H9 (cell line): ENCODE measurements at regions not wholly inside any gene's neighbourhood (a gene's known extent, or its start where the extent isn't known, plus 50 kb on each side); places are given as distances from the start of the nearest gene placed in this dataset.

Experiments used
- DNase-seq: peaks from one replicate; pipeline ENCODE4 v3.0.0-alpha.2; 2017
- H2AFZ ChIP-seq: one replicate; pipeline ENCODE4 v1.6.1; 2013; ENCODE audit warnings: mild to moderate bottlenecking, low read length, control low read depth, moderate library complexity
- H2AK5ac ChIP-seq: 2 replicates; pipeline ENCODE4 v1.6.1; 2013; ENCODE audit warnings: low read length, control low read depth, mixed read lengths; ENCODE audit not compliant: insufficient read length
- H2BK120ac ChIP-seq: one replicate; pipeline ENCODE4 v1.6.1; 2013; ENCODE audit warnings: low read depth, mild to moderate bottlenecking, low read length, control low read depth, inconsistent platforms; ENCODE audit not compliant: poor library complexity, severe bottlenecking
- H2BK12ac ChIP-seq: 2 replicates; pipeline ENCODE4 v1.6.1; 2013; ENCODE audit warnings: low read length, control low read depth, mixed read lengths, low read depth; ENCODE audit not compliant: insufficient read length
- H2BK15ac ChIP-seq: 2 replicates; pipeline ENCODE4 v1.6.1; 2013; ENCODE audit warnings: low read depth, low read length, control low read depth
- H2BK20ac ChIP-seq: one replicate; pipeline ENCODE4 v1.6.1; 2013; ENCODE audit warnings: low read depth, mild to moderate bottlenecking, low read length, control low read depth, inconsistent platforms; ENCODE audit not compliant: poor library complexity, severe bottlenecking
- H2BK5ac ChIP-seq: 2 replicates; pipeline ENCODE4 v1.6.1; 2013; ENCODE audit warnings: low read length, control low read depth, mixed read lengths; ENCODE audit not compliant: insufficient read length
- H3K14ac ChIP-seq: 2 replicates; pipeline ENCODE4 v1.6.1; 2013; ENCODE audit warnings: low read length, control low read depth; ENCODE audit not compliant: insufficient read depth
- H3K18ac ChIP-seq: 2 replicates; pipeline ENCODE4 v1.6.1; 2013; ENCODE audit warnings: low read depth, mild to moderate bottlenecking, mixed read lengths, low read length, control low read depth; ENCODE audit not compliant: insufficient read length
- H3K23ac ChIP-seq: 2 replicates; pipeline ENCODE4 v1.6.1; 2013; ENCODE audit warnings: low read length, control low read depth, mixed read lengths, low read depth; ENCODE audit not compliant: insufficient read length
- H3K23me2 ChIP-seq: 2 replicates; pipeline ENCODE4 v1.6.1; 2013; ENCODE audit warnings: low read depth, mild to moderate bottlenecking, mixed read lengths, low read length, control low read depth; ENCODE audit not compliant: insufficient read length, poor library complexity, severe bottlenecking
- H3K27ac ChIP-seq: 2 replicates; pipeline ENCODE4 v1.5.1; 2013; ENCODE audit warnings: low read length, control low read depth, mixed read lengths, low read depth; ENCODE audit not compliant: insufficient read length
- H3K27me3 ChIP-seq: 2 replicates; pipeline ENCODE4 v1.6.1; 2013; ENCODE audit warnings: low read length, control low read depth, inconsistent platforms; ENCODE audit not compliant: insufficient read depth
- H3K4ac ChIP-seq: 2 replicates; pipeline ENCODE4 v1.6.1; 2013; ENCODE audit warnings: low read depth, mild to moderate bottlenecking, control low read depth, inconsistent platforms, low read length, moderate library complexity
- H3K4me1 ChIP-seq: 2 replicates; pipeline ENCODE4 v1.6.1; 2013; ENCODE audit warnings: low read length, control low read depth, inconsistent platforms; ENCODE audit not compliant: insufficient read depth
- H3K4me2 ChIP-seq: 2 replicates; pipeline ENCODE4 v1.6.1; 2013; ENCODE audit warnings: low read length, control low read depth, mixed read lengths; ENCODE audit not compliant: insufficient read length, insufficient read depth
- H3K56ac ChIP-seq: 2 replicates; pipeline ENCODE4 v1.6.1; 2013; ENCODE audit warnings: low read depth, mild to moderate bottlenecking, mixed read lengths, low read length, control low read depth; ENCODE audit not compliant: insufficient read length
- H3K79me1 ChIP-seq: 2 replicates; pipeline ENCODE4 v1.6.1; 2013; ENCODE audit warnings: low read depth, mild to moderate bottlenecking, moderate library complexity, low read length, control low read depth, inconsistent platforms; ENCODE audit not compliant: insufficient read depth, poor library complexity, severe bottlenecking
- H3K79me2 ChIP-seq: 2 replicates; pipeline ENCODE4 v1.6.1; 2013; ENCODE audit warnings: low read length, control low read depth, inconsistent platforms; ENCODE audit not compliant: insufficient read depth
- H3K9ac ChIP-seq: 2 replicates; pipeline ENCODE4 v1.6.1; 2013; ENCODE audit warnings: low read length, control low read depth, mixed read lengths; ENCODE audit not compliant: insufficient read length; ENCODE audit errors: extremely low read depth
- H3K9me3 ChIP-seq: one replicate; pipeline ENCODE4 v1.6.1; 2013; ENCODE audit warnings: low read depth, low read length, inconsistent platforms; ENCODE audit not compliant: control insufficient read depth
- H3T11ph ChIP-seq: one replicate; pipeline ENCODE4 v1.6.1; 2013; ENCODE audit warnings: mild to moderate bottlenecking, low read length, control low read depth, inconsistent platforms
- H4K20me1 ChIP-seq: one replicate; pipeline ENCODE4 v1.6.1; 2013; ENCODE audit not compliant: control insufficient read depth, insufficient read length, insufficient read depth
- H4K5ac ChIP-seq: 2 replicates; pipeline ENCODE4 v1.6.1; 2013; ENCODE audit warnings: low read depth, mild to moderate bottlenecking, mixed read lengths, low read length, control low read depth; ENCODE audit not compliant: insufficient read length
- H4K8ac ChIP-seq: replicated peaks from 2 replicates; pipeline ENCODE4 v1.6.1; 2013; ENCODE audit warnings: low read length, control low read depth, mixed read lengths, low read depth; ENCODE audit not compliant: insufficient read length
- H4K91ac ChIP-seq: 2 replicates; pipeline ENCODE4 v1.6.1; 2013; ENCODE audit warnings: low read depth, mild to moderate bottlenecking, moderate library complexity, mixed read lengths, low read length, control low read depth; ENCODE audit not compliant: insufficient read length
- H3K27ac Mint-ChIP-seq, 3 experiments: 2 replicates in 2 of 3; 3 replicates in 1 of 3; pipeline ENCODE4 v1.8.0; 2020 to 2021; ENCODE audit warnings: mixed read lengths in 3 of 3, mild to moderate bottlenecking in 1 of 3, moderate library complexity in 1 of 3
- H3K27me3 Mint-ChIP-seq: 2 replicates; pipeline ENCODE4 v1.8.0; 2021; ENCODE audit warnings: low read depth, mild to moderate bottlenecking, moderate library complexity, mixed read lengths
- H3K36me3 Mint-ChIP-seq, 3 experiments: 2 replicates in 2 of 3; 3 replicates in 1 of 3; pipeline ENCODE4 v1.8.0; 2020 to 2021; ENCODE audit warnings: low read depth in 3 of 3, mixed read lengths in 3 of 3; ENCODE audit not compliant: insufficient read depth in 1 of 3
- H3K4me1 Mint-ChIP-seq, 2 experiments: 2 replicates each; pipeline ENCODE4 v1.8.0; 2020; ENCODE audit warnings: mixed read lengths in 2 of 2
- H3K4me3 Mint-ChIP-seq, 2 experiments: 2 replicates in 1 of 2; 3 replicates in 1 of 2; pipeline ENCODE4 v1.8.0; 2020 to 2021; ENCODE audit warnings: mild to moderate bottlenecking in 2 of 2, mixed read lengths in 2 of 2, moderate library complexity in 1 of 2
- H3K9me3 Mint-ChIP-seq, 2 experiments: 2 replicates in 1 of 2; 3 replicates in 1 of 2; pipeline ENCODE4 v1.8.0; 2020; ENCODE audit warnings: mild to moderate bottlenecking in 2 of 2, mixed read lengths in 2 of 2, moderate library complexity in 1 of 2
- WGBS: extraction: QIAGEN DNeasy Blood & Tissue Kit; methylation state at CpG from one replicate; pipeline ENCODE4 v1.1.7; 2013; ENCODE audit warnings: missing lambda C conversion rate, low lambda C conversion rate, mixed read lengths; ENCODE audit not compliant: insufficient read length; ENCODE audit errors: extremely low coverage; 5-methylcytosine and 5-hydroxymethylcytosine counted together
- TF ChIP-seq, protein P1 (sequence below): fragments of 200-600 bp; sonication (generic); conservative IDR thresholded peaks from 3 replicates; pipeline ENCODE4 v1.8.0; 2021; ENCODE audit warnings: antibody characterized with exemption, mild to moderate bottlenecking

- H3K4me3 Mint-ChIP-seq: no peak overlapping the region
- Histone ChIP-seq H3K27ac (no peak overlapping the region), H3K9ac (no peak overlapping the region), H3T11ph (no peak overlapping the region), H4K8ac (no peak overlapping the region), H3K23me2 (no peaks in the 10 kb centered on the region), H3K4me2 (no peak overlapping the region), H2BK5ac (no peak overlapping the region), H4K5ac (no peak overlapping the region), H3K56ac (no peak overlapping the region), H3K18ac (no peak overlapping the region), H3K14ac (no peak overlapping the region), H3K4ac (no peak overlapping the region), H3K23ac (no peak overlapping the region), H2BK120ac (no peak overlapping the region), H2BK20ac (no peak overlapping the region), H4K20me1 (no peaks in the 10 kb centered on the region), H3K9me3 (no peaks in the 10 kb centered on the region), H2AFZ (no peak overlapping the region), H4K91ac (no peak overlapping the region), H2AK5ac (no peak overlapping the region), H3K4me1 (no peaks in the 10 kb centered on the region), H3K79me2 (no peaks in the 10 kb centered on the region), H2BK15ac (no peak overlapping the region), H3K27me3 (no peaks in the 10 kb centered on the region), H2BK12ac (no peak overlapping the region), H3K79me1 (no peaks in the 10 kb centered on the region)
- no peak overlapping the region for H3K27ac Mint-ChIP-seq
- DNase-seq: no peak
- no peaks in the 10 kb centered on the region for H3K9me3 Mint-ChIP-seq
- no peaks in the 10 kb centered on the region for H3K36me3 Mint-ChIP-seq
- TF ChIP-seq, protein P1, sequence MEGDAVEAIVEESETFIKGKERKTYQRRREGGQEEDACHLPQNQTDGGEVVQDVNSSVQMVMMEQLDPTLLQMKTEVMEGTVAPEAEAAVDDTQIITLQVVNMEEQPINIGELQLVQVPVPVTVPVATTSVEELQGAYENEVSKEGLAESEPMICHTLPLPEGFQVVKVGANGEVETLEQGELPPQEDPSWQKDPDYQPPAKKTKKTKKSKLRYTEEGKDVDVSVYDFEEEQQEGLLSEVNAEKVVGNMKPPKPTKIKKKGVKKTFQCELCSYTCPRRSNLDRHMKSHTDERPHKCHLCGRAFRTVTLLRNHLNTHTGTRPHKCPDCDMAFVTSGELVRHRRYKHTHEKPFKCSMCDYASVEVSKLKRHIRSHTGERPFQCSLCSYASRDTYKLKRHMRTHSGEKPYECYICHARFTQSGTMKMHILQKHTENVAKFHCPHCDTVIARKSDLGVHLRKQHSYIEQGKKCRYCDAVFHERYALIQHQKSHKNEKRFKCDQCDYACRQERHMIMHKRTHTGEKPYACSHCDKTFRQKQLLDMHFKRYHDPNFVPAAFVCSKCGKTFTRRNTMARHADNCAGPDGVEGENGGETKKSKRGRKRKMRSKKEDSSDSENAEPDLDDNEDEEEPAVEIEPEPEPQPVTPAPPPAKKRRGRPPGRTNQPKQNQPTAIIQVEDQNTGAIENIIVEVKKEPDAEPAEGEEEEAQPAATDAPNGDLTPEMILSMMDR: no peak
- no CpG with 5 or more reads among the region's 5 CpGs for WGBS
- H3K27me3 Mint-ChIP-seq: peaks cover 3% of the 10 kb centered on the region
- no peaks in the 10 kb centered on the region for H3K4me1 Mint-ChIP-seq
Measured at GRCh38 chr18:22789600-22789999, 143.5 kb upstream of the RBBP8 start.
